GM23248 (cell line): ENCODE measurements at regions not wholly inside any gene's neighbourhood (a gene's known extent, or its start where the extent isn't known, plus 50 kb on each side); places are given as distances from the start of the nearest gene placed in this dataset.

Experiments
- EZH2 ChIP-seq: fragments of 200-600 bp; sonication (generic); IDR thresholded peaks from 2 replicates; pipeline ENCODE4 v1.6.1; 2018; ENCODE audit warnings: antibody characterized with exemption, mild to moderate bottlenecking; ENCODE audit not compliant: insufficient read depth, poor library complexity, severe bottlenecking
- EZH2phosphoT487 ChIP-seq: fragments of 200-600 bp; sonication (generic); IDR thresholded peaks from 2 replicates; pipeline ENCODE4 v1.6.1; 2018; ENCODE audit warnings: antibody characterized with exemption, moderate library complexity, mild to moderate bottlenecking, low read depth; ENCODE audit not compliant: insufficient read depth

- TF ChIP-seq EZH2, result no peak
- TF ChIP-seq EZH2phosphoT487, result no peak
Measured at GRCh38 chr10:33086100-33086499, 128.1 kb upstream of the ITGB1 start.
